SK-N-SH (cell line): ENCODE measurements at regions not wholly inside any gene's neighbourhood (a gene's known extent, or its start where the extent isn't known, plus 50 kb on each side); places are given as distances from the start of the nearest gene placed in this dataset.
"Not testable (repeated sequence)": the region's sequence is repeated elsewhere in the genome, so short reads cannot be mapped to it uniquely, and the experiment has no call there.

Experiments used
- CTCF ChIA-PET: fragments of 300-600, 350-600 bp; formaldehyde crosslinking; extraction: SDS; loops from one replicate; lab custom pipeline; 2021; lab: Yijun Ruan, JAX
- POLR2A ChIA-PET: fragments of 350-600 bp; sonication (Branson Sonifier 250); formaldehyde crosslinking; extraction: SDS; loops from one replicate; lab custom pipeline; 2020; ENCODE audit warnings: antibody characterized with exemption, inconsistent platforms; lab: Yijun Ruan, JAX
- DNase-seq: peaks from one replicate; pipeline ENCODE4 v3.0.0; 2012
- H2AFZ ChIP-seq: fragments of 200-600 bp; sonication (generic); 2 replicates; pipeline ENCODE4 v1.8.1; 2016; ENCODE audit warnings: antibody characterized with exemption, mild to moderate bottlenecking, low read depth
- H3F3A ChIP-seq: fragments of 200-600 bp; sonication (generic); replicated peaks from 2 replicates; pipeline ENCODE3; 2016; ENCODE audit warnings: antibody characterized with exemption, mild to moderate bottlenecking; ENCODE audit not compliant: insufficient read depth
- H3K27ac ChIP-seq, 2 experiments: fragments of 200-500 bp in 1 of 2; fragments of 200-600 bp in 1 of 2; sonication (Bioruptor generic) in 1 of 2; sonication (generic), shearing (Covaris generic) in 1 of 2; 2 replicates each; pipeline versions ENCODE4 v1.5.1 to v1.6.1; 2014 to 2016; ENCODE audit warnings: low read depth in 2 of 2, inconsistent platforms in 1 of 2, low read length in 1 of 2, mild to moderate bottlenecking in 1 of 2, mixed read lengths in 1 of 2
- H3K27me3 ChIP-seq: fragments of 200-600 bp; sonication (generic), shearing (Covaris generic); 2 replicates; pipeline ENCODE4 v1.6.1; 2016; ENCODE audit warnings: mixed run types; ENCODE audit not compliant: insufficient read depth
- H3K36me3 ChIP-seq, 2 experiments: fragments of 200-500 bp in 1 of 2; fragments of 200-600 bp in 1 of 2; sonication (Bioruptor generic) in 1 of 2; sonication (generic) in 1 of 2; replicated peaks in 1 of 2; 2 replicates each; pipeline versions ENCODE3 to v1.5.1; 2014 to 2016; ENCODE audit warnings: low read length in 1 of 2, mild to moderate bottlenecking in 1 of 2; ENCODE audit not compliant: insufficient read depth in 2 of 2, control insufficient read depth in 1 of 2
- H3K4me1 ChIP-seq, 2 experiments: fragments of 200-500 bp in 1 of 2; fragments of 200-600 bp in 1 of 2; sonication (Bioruptor generic) in 1 of 2; sonication (generic), shearing (Covaris generic) in 1 of 2; 2 replicates each; pipeline versions ENCODE4 v1.5.1 to v1.6.1; 2014 to 2016; ENCODE audit warnings: low read depth in 1 of 2, low read length in 1 of 2, mixed run types in 1 of 2; ENCODE audit not compliant: insufficient read depth in 2 of 2, control insufficient read depth in 1 of 2
- H3K4me2 ChIP-seq: fragments of 200-600 bp; sonication (generic), shearing (Covaris generic); 2 replicates; pipeline ENCODE4 v1.6.1; 2017; ENCODE audit warnings: mixed run types
- H3K4me3 ChIP-seq, 2 experiments: fragments of 200-500 bp in 1 of 2; fragments of 200-600 bp in 1 of 2; sonication (Bioruptor generic) in 1 of 2; sonication (generic), shearing (Covaris generic) in 1 of 2; 2 replicates each; pipeline versions ENCODE4 v1.5.1 to v1.8.1; 2014 to 2016; ENCODE audit warnings: low read depth in 2 of 2, inconsistent platforms in 1 of 2, low read length in 1 of 2, mild to moderate bottlenecking in 1 of 2, mixed read lengths in 1 of 2, moderate library complexity in 1 of 2
- H3K79me2 ChIP-seq: fragments of 200-600 bp; sonication (generic); 2 replicates; pipeline ENCODE4 v1.8.1; 2017; ENCODE audit warnings: mild to moderate bottlenecking; ENCODE audit not compliant: insufficient read depth
- H3K9ac ChIP-seq: fragments of 200-600 bp; sonication (generic); 2 replicates; pipeline ENCODE4 v1.6.1; 2017; ENCODE audit warnings: mixed run types
- H3K9me2 ChIP-seq: fragments of 200-600 bp; sonication (generic); 2 replicates; pipeline ENCODE4 v1.6.1; 2017; ENCODE audit warnings: mixed run types
- H3K9me3 ChIP-seq: fragments of 200-600 bp; sonication (generic); 2 replicates; pipeline ENCODE4 v1.6.1; 2017; ENCODE audit warnings: mixed run types, mild to moderate bottlenecking, moderate library complexity
- H4K20me1 ChIP-seq: fragments of 200-600 bp; sonication (generic); 2 replicates; pipeline ENCODE4 v1.6.1; 2017; ENCODE audit warnings: mild to moderate bottlenecking, mixed run types; ENCODE audit not compliant: insufficient read depth
- CHD2 ChIP-seq: fragments of 150-350 bp; IDR thresholded peaks from 2 replicates; pipeline ENCODE4 v1.6.1; 2018; ENCODE audit warnings: low read length; ENCODE audit not compliant: partially characterized antibody
- EP300 ChIP-seq, 2 experiments: IDR thresholded peaks; 2 replicates each; pipeline versions ENCODE4 v1.4.0 to v1.6.1; 2012; ENCODE audit warnings: borderline replicate concordance in 1 of 2, low read depth in 1 of 2, low read length in 1 of 2
- EZH2phosphoT487 ChIP-seq: fragments of 200-600 bp; sonication (generic); IDR thresholded peaks from 2 replicates; pipeline ENCODE4 v1.6.1; 2017; ENCODE audit warnings: low read depth, mixed run types, mild to moderate bottlenecking, antibody characterized with exemption, moderate library complexity, borderline replicate concordance
- GATA2 ChIP-seq: sonication (generic); formaldehyde crosslinking; IDR thresholded peaks from 2 replicates; pipeline ENCODE4 v1.5.0; 2020; ENCODE audit warnings: mild to moderate bottlenecking, missing genetic modification reagents
- JUND ChIP-seq: IDR thresholded peaks from 2 replicates; pipeline ENCODE4 v1.4.0; 2012
- NRF1 ChIP-seq: IDR thresholded peaks from 2 replicates; pipeline ENCODE4 v1.6.1; 2012; ENCODE audit warnings: low read depth, mild to moderate bottlenecking, low read length
- RCOR1 ChIP-seq: fragments of 150-350 bp; IDR thresholded peaks from 2 replicates; pipeline ENCODE4 v1.6.1; 2017; ENCODE audit warnings: antibody characterized with exemption, low read length
- RFX5 ChIP-seq: IDR thresholded peaks from 2 replicates; pipeline ENCODE4 v1.6.1; 2012; ENCODE audit warnings: mild to moderate bottlenecking, improper control_type of control experiment, low read length
- SMC3 ChIP-seq: IDR thresholded peaks from 2 replicates; pipeline ENCODE4 v1.6.1; 2012; ENCODE audit warnings: low read depth, low read length, improper control_type of control experiment
- TAF1 ChIP-seq: IDR thresholded peaks from 2 replicates; pipeline ENCODE4 v1.6.1; 2012; ENCODE audit warnings: low read depth, mild to moderate bottlenecking, low read length, moderate library complexity, borderline replicate concordance
- TCF12 ChIP-seq: IDR thresholded peaks from 2 replicates; pipeline ENCODE4 v1.4.0; 2012
- WGBS: methylation state at CpG from one replicate; pipeline ENCODE4 v1.1.6; 2017; ENCODE audit warnings: low lambda C conversion rate; 5-methylcytosine and 5-hydroxymethylcytosine counted together
- TF ChIP-seq, protein P1 (sequence below): fragments of 150-350 bp; IDR thresholded peaks from 2 replicates; pipeline ENCODE4 v1.6.1; 2017; ENCODE audit warnings: antibody characterized with exemption, low read length, low read depth, borderline replicate concordance
- TF ChIP-seq, protein P2 (sequence below): IDR thresholded peaks from 2 replicates; pipeline ENCODE4; 2012
- TF ChIP-seq, protein P3 (sequence below): IDR thresholded peaks from 2 replicates; pipeline ENCODE4 v1.4.0; 2012; ENCODE audit warnings: low read depth, borderline replicate concordance
- TF ChIP-seq, protein P4 (sequence below): fragments of 200-600 bp; sonication (generic); IDR thresholded peaks from 2 replicates; pipeline ENCODE4 v1.6.1; 2017; ENCODE audit warnings: antibody characterized with exemption, mild to moderate bottlenecking, moderate library complexity
- TF ChIP-seq, protein P5 (sequence below): IDR thresholded peaks from 2 replicates; pipeline ENCODE4 v1.4.0; 2012; ENCODE audit warnings: low read depth, borderline replicate concordance

DNA sequence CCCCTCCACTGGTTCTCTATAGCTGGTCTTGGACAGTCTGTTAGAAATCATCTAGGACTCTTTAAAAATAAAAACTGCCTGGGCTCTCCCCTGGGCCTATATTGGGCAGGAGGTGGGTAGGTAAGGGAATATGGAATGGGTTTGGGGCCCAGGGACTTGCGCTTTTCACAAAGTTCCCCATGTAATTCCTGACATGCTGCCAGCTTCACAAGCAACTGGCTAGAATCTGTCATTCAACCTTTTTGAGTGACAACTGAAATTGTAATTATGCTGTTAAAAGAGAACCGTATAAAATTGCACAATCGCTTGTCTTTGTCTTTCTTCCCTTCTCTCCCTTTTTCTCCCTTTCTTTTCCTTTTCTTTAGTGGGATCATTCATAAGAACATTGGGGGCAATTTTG is 603.1 kb downstream of the EBF1 start:
- Histone ChIP-seq H3K79me2 (no peaks in the 10 kb centered on the region), H3F3A (no peaks in the 10 kb centered on the region), H3K36me3 (no peaks in the 10 kb centered on the region), H3K27ac (no peak overlapping the region), H3K9me3 (no peaks in the 10 kb centered on the region)
- CTCF ChIA-PET: no interaction called here
- TF ChIP-seq NRF1: no peak
- TF ChIP-seq SMC3: no peak
- TF ChIP-seq TCF12: no peak
- TF ChIP-seq EZH2phosphoT487: no peak
- TF ChIP-seq, all 33 proteins: peak for 0
- Histone ChIP-seq H3K4me2 (no peak overlapping the region), H3K4me1 (no peaks in the 10 kb centered on the region), H3K27me3 (no peaks in the 10 kb centered on the region), H2AFZ (no peak overlapping the region), H3K4me3 (no peak overlapping the region), H3K9ac (no peak overlapping the region), H3K9me2 (no peaks in the 10 kb centered on the region), H4K20me1 (no peaks in the 10 kb centered on the region)
- no peak for DNase-seq
- WGBS: 72% methylated on average over 3 of the region's 3 CpGs
- POLR2A ChIA-PET: no interaction called here

DNA sequence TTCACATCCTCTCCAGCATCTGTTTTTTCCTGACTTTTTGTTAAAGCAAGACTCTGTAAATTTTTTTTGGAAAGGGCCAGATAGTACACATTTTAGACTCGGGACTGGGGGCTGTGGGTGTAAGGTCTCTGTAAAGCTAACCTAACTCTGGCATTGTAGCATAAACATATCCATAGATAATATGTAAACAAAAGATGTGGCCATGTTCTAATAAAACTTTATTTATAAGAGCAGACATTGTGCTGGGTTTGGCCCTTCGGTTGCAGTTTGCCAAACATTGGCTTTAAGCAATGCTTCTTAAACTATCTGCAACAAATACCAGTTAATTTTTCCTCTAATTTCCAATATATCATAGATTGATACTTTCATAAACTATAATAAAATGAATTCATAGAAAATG is 605.2 kb downstream of the EBF1 start:
- TF ChIP-seq EP300 (IDR thresholded peaks at IDR 0.05; ENCODE audit: borderline replicate concordance in 1 of 2, low read depth in 1 of 2, low read length in 1 of 2): no peak
- TF ChIP-seq, protein P1, sequence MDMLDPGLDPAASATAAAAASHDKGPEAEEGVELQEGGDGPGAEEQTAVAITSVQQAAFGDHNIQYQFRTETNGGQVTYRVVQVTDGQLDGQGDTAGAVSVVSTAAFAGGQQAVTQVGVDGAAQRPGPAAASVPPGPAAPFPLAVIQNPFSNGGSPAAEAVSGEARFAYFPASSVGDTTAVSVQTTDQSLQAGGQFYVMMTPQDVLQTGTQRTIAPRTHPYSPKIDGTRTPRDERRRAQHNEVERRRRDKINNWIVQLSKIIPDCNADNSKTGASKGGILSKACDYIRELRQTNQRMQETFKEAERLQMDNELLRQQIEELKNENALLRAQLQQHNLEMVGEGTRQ: no peak
- TF ChIP-seq, protein P2, sequence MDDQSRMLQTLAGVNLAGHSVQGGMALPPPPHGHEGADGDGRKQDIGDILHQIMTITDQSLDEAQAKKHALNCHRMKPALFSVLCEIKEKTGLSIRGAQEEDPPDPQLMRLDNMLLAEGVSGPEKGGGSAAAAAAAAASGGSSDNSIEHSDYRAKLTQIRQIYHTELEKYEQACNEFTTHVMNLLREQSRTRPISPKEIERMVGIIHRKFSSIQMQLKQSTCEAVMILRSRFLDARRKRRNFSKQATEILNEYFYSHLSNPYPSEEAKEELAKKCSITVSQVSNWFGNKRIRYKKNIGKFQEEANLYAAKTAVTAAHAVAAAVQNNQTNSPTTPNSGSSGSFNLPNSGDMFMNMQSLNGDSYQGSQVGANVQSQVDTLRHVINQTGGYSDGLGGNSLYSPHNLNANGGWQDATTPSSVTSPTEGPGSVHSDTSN: no peak
- TF ChIP-seq JUND: no peak
- no peak for TF ChIP-seq GATA2 (CRISPR knock-in tag)
- no peak for TF ChIP-seq CHD2
- TF ChIP-seq, protein P3, sequence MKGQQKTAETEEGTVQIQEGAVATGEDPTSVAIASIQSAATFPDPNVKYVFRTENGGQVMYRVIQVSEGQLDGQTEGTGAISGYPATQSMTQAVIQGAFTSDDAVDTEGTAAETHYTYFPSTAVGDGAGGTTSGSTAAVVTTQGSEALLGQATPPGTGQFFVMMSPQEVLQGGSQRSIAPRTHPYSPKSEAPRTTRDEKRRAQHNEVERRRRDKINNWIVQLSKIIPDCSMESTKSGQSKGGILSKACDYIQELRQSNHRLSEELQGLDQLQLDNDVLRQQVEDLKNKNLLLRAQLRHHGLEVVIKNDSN: no peak
- TF ChIP-seq RCOR1: no peak
- no peak for TF ChIP-seq TAF1
- no peak for TF ChIP-seq RFX5
- TF ChIP-seq, protein P4, sequence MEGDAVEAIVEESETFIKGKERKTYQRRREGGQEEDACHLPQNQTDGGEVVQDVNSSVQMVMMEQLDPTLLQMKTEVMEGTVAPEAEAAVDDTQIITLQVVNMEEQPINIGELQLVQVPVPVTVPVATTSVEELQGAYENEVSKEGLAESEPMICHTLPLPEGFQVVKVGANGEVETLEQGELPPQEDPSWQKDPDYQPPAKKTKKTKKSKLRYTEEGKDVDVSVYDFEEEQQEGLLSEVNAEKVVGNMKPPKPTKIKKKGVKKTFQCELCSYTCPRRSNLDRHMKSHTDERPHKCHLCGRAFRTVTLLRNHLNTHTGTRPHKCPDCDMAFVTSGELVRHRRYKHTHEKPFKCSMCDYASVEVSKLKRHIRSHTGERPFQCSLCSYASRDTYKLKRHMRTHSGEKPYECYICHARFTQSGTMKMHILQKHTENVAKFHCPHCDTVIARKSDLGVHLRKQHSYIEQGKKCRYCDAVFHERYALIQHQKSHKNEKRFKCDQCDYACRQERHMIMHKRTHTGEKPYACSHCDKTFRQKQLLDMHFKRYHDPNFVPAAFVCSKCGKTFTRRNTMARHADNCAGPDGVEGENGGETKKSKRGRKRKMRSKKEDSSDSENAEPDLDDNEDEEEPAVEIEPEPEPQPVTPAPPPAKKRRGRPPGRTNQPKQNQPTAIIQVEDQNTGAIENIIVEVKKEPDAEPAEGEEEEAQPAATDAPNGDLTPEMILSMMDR: no peak
- TF ChIP-seq SMC3: no peak
- TF ChIP-seq, protein P5, sequence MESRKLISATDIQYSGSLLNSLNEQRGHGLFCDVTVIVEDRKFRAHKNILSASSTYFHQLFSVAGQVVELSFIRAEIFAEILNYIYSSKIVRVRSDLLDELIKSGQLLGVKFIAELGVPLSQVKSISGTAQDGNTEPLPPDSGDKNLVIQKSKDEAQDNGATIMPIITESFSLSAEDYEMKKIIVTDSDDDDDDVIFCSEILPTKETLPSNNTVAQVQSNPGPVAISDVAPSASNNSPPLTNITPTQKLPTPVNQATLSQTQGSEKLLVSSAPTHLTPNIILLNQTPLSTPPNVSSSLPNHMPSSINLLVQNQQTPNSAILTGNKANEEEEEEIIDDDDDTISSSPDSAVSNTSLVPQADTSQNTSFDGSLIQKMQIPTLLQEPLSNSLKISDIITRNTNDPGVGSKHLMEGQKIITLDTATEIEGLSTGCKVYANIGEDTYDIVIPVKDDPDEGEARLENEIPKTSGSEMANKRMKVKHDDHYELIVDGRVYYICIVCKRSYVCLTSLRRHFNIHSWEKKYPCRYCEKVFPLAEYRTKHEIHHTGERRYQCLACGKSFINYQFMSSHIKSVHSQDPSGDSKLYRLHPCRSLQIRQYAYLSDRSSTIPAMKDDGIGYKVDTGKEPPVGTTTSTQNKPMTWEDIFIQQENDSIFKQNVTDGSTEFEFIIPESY: no peak
- no peak for TF ChIP-seq NRF1
- no peak for TF ChIP-seq EZH2phosphoT487
- TF ChIP-seq TCF12: no peak
- TF ChIP-seq, all 33 proteins: peak for 0
- CTCF ChIA-PET: no interaction called here
- H4K20me1 ChIP-seq: no peaks in the 10 kb centered on the region
- no peaks in the 10 kb centered on the region for H3F3A ChIP-seq
- no peak overlapping the region for H3K4me2 ChIP-seq
- H3K9me2 ChIP-seq: no peaks in the 10 kb centered on the region
- POLR2A ChIA-PET: no interaction called here
- H3K4me1 ChIP-seq: no peaks in the 10 kb centered on the region
- H3K4me3 ChIP-seq: no peak overlapping the region
- H3K9ac ChIP-seq: no peak overlapping the region
- DNase-seq: no peak
- no peaks in the 10 kb centered on the region for H3K9me3 ChIP-seq
- no peaks in the 10 kb centered on the region for H3K27me3 ChIP-seq
- no peak overlapping the region for H2AFZ ChIP-seq
- H3K27ac ChIP-seq: no peak overlapping the region
- H3K79me2 ChIP-seq: no peaks in the 10 kb centered on the region
- no peaks in the 10 kb centered on the region for H3K36me3 ChIP-seq
- WGBS: 47% methylated on average over 2 of the region's 2 CpGs

DNA sequence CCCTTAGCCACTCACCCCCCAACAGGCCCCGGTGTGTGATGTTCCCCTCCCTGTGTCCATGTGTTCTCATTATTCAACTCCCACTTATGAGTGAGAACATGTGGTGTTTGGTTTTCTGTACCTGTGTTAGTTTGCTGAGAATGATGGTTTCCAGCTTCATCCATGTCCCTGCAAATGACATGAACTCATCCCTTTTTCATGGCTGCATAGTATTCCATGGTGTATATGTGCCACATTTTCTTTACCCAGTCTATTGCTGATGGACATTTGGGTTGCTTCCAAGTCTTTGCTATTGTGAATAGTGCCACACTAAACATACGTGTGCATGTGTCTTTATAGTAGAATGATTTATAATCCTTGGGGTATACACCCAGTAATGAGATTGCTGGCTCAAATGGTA is 605.7 kb downstream of the EBF1 start:
- not testable (repeated sequence) for H3K9me2 ChIP-seq, H3K27me3 ChIP-seq
- WGBS: 58% methylated on average over 2 of the region's 2 CpGs

More for the DNA sequence above, 605.7 kb downstream of the EBF1 start:
- H3K4me2 ChIP-seq, H3K79me2 ChIP-seq, DNase-seq, H3K4me3 ChIP-seq, H2AFZ ChIP-seq, CTCF ChIA-PET, H3K36me3 ChIP-seq, H3K9me3 ChIP-seq, H4K20me1 ChIP-seq, H3K9ac ChIP-seq, H3K27ac ChIP-seq, H3K4me1 ChIP-seq, POLR2A ChIA-PET, H3F3A ChIP-seq: not testable (repeated sequence)
